HL-60 (cell line): ENCODE measurements at regions not wholly inside any gene's neighbourhood (a gene's known extent, or its start where the extent isn't known, plus 50 kb on each side); places are given as distances from the start of the nearest gene placed in this dataset.

Source experiments
- DNase-seq, 2 experiments: peaks; one replicate each; pipeline ENCODE4 v3.0.0-alpha.2; 2010 to 2020; ENCODE audit warnings: low read depth in 1 of 2, low spot score in 1 of 2
- H3K27ac ChIP-seq: fragments of 250-450 bp; sonication (Bioruptor Pico); replicated peaks from 2 replicates; pipeline ENCODE4 v1.5.1; 2020; ENCODE audit warnings: mild to moderate bottlenecking, moderate library complexity
- H3K27me3 ChIP-seq: fragments of 250-450 bp; sonication (Bioruptor Pico); 2 replicates; pipeline ENCODE4 v1.5.1; 2021; ENCODE audit warnings: mild to moderate bottlenecking, moderate library complexity; ENCODE audit not compliant: insufficient read depth, poor library complexity, severe bottlenecking
- H3K4me3 ChIP-seq: replicated peaks from 2 replicates; pipeline ENCODE4 v1.5.1; 2011; ENCODE audit warnings: mild to moderate bottlenecking, control low read depth, low read length; ENCODE audit not compliant: insufficient read depth
- GABPA ChIP-seq: IDR thresholded peaks from 2 replicates; pipeline ENCODE4 v1.6.1; 2012; ENCODE audit warnings: low read depth
- POLR2AphosphoS5 ChIP-seq: IDR thresholded peaks from 2 replicates; pipeline ENCODE4 v1.6.1; 2012; ENCODE audit warnings: low read depth
- SPI1 ChIP-seq: IDR thresholded peaks from 2 replicates; pipeline ENCODE4 v1.6.1; 2012; ENCODE audit warnings: low read depth, mild to moderate bottlenecking, borderline replicate concordance
- TF ChIP-seq, protein P1 (sequence below): IDR thresholded peaks from 2 replicates; pipeline ENCODE4 v1.6.1; 2012; ENCODE audit warnings: low read depth; ENCODE audit not compliant: insufficient replicate concordance
- TF ChIP-seq, protein P2 (sequence below): IDR thresholded peaks from one replicate; pipeline ENCODE4 v1.5.1; 2011; ENCODE audit warnings: low read length, control low read depth, inconsistent platforms; ENCODE audit not compliant: insufficient read depth

DNA sequence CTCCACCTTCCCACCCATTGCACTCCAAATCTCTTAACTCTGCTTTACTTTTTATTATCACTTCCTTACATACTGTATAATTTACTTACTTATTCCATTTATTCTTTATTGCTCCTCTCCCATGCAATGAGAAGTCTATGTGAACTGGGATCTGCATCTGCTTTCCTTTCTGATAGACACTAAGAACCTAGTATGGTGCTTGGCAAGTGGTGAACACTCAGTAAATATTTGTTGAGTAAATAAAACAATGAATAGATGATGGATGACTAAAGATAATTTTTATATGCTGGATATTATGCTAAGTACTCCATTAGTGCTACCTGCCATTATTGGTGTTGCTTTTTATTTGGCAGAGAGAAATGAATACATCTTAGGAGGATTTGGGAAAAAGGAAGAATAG lies 151.0 kb downstream of the TPH2 start:
- no peak for DNase-seq
- TF ChIP-seq, protein P1, sequence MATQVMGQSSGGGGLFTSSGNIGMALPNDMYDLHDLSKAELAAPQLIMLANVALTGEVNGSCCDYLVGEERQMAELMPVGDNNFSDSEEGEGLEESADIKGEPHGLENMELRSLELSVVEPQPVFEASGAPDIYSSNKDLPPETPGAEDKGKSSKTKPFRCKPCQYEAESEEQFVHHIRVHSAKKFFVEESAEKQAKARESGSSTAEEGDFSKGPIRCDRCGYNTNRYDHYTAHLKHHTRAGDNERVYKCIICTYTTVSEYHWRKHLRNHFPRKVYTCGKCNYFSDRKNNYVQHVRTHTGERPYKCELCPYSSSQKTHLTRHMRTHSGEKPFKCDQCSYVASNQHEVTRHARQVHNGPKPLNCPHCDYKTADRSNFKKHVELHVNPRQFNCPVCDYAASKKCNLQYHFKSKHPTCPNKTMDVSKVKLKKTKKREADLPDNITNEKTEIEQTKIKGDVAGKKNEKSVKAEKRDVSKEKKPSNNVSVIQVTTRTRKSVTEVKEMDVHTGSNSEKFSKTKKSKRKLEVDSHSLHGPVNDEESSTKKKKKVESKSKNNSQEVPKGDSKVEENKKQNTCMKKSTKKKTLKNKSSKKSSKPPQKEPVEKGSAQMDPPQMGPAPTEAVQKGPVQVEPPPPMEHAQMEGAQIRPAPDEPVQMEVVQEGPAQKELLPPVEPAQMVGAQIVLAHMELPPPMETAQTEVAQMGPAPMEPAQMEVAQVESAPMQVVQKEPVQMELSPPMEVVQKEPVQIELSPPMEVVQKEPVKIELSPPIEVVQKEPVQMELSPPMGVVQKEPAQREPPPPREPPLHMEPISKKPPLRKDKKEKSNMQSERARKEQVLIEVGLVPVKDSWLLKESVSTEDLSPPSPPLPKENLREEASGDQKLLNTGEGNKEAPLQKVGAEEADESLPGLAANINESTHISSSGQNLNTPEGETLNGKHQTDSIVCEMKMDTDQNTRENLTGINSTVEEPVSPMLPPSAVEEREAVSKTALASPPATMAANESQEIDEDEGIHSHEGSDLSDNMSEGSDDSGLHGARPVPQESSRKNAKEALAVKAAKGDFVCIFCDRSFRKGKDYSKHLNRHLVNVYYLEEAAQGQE = no peak
- TF ChIP-seq SPI1 (no peak), GABPA (no peak), POLR2AphosphoS5 (no peak)
- TF ChIP-seq, protein P2, sequence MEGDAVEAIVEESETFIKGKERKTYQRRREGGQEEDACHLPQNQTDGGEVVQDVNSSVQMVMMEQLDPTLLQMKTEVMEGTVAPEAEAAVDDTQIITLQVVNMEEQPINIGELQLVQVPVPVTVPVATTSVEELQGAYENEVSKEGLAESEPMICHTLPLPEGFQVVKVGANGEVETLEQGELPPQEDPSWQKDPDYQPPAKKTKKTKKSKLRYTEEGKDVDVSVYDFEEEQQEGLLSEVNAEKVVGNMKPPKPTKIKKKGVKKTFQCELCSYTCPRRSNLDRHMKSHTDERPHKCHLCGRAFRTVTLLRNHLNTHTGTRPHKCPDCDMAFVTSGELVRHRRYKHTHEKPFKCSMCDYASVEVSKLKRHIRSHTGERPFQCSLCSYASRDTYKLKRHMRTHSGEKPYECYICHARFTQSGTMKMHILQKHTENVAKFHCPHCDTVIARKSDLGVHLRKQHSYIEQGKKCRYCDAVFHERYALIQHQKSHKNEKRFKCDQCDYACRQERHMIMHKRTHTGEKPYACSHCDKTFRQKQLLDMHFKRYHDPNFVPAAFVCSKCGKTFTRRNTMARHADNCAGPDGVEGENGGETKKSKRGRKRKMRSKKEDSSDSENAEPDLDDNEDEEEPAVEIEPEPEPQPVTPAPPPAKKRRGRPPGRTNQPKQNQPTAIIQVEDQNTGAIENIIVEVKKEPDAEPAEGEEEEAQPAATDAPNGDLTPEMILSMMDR = no peak
- no peak overlapping the region for H3K27ac ChIP-seq
- no peaks in the 10 kb centered on the region for H3K27me3 ChIP-seq
- no peak overlapping the region for H3K4me3 ChIP-seq

DNA sequence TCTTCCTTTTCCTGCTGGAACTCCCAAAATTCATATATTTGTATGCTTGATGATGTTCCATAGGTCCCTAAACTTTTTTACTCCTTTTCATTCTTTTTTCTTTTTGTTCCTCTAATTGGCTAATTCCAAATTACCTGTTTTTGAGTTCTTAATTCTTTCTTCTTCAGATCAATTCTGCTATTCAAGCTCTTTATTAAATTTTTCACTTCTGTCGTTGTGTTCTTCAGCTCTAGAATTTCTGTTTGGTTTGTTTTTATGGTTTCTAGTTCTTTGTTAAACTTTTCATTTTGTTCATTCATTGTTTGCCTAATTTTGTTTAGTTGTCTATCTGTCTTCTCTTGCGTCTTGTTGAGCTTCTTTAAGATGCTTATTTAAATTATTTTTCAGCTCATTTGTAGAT lies 154.8 kb downstream of the TPH2 start:
- H3K27ac ChIP-seq = no peak overlapping the region
- no peak for TF ChIP-seq POLR2AphosphoS5
- TF ChIP-seq SPI1 = no peak
- TF ChIP-seq GABPA = no peak
- DNase-seq = no peak
- H3K4me3 ChIP-seq = no peak overlapping the region
- H3K27me3 ChIP-seq = no peaks in the 10 kb centered on the region

DNA sequence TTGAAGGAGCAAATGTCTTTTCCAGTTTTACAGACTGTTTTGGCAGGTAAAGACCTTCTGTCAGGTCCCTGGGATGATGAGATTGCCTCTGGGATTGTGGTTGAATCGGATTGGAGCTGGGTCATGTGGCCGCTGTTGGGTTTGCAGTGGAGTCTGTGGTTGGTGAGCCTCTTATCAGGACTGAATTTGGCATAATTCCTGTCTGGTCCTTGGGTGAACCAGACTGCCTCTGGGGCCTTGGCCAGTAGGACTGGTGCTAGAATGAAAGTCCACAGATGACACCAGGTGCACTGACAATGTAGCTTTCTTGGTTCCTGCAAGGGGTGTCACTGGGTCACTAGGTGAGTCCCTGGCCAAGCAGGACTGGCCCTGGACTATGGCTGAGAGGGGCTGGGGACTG lies 155.3 kb downstream of the TPH2 start:
- H3K27me3 ChIP-seq = no peaks in the 10 kb centered on the region
- no peak for DNase-seq
- no peak overlapping the region for H3K4me3 ChIP-seq
- TF ChIP-seq, protein P1 = no peak
- no peak for TF ChIP-seq GABPA
- TF ChIP-seq POLR2AphosphoS5 = no peak
- TF ChIP-seq SPI1 = no peak
- TF ChIP-seq, protein P2 = no peak
- H3K27ac ChIP-seq = no peak overlapping the region

DNA sequence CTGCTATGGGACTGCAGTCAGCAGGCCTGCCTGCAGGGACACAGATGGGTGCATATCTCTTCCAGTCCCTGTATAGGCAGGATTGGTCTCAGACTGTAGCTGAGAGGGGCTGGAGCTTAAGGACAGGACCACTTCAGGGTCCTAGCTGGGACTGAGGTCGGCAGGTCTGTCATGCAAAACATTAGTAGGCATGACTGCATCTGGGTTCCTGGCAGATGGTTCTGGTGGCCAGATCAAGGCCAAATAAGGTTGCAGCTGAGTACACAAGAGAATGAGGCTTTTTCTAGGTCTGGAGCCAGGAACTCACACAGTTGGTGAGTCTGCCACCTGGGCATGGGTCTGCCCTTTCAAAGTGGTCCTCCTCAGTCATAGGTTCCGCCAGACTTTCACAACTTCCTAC lies 155.8 kb downstream of the TPH2 start:
- no peak overlapping the region for H3K4me3 ChIP-seq
- H3K27me3 ChIP-seq = no peaks in the 10 kb centered on the region
- no peak overlapping the region for H3K27ac ChIP-seq
- no peak for DNase-seq
- TF ChIP-seq, protein P2 = no peak
- no peak for TF ChIP-seq SPI1
- TF ChIP-seq POLR2AphosphoS5 = no peak
- TF ChIP-seq, protein P1 = no peak
- no peak for TF ChIP-seq GABPA
